ENCODE measurements at regions not wholly inside any gene's neighbourhood (a gene's known extent, or its start where the extent isn't known, plus 50 kb on each side); places are given as distances from the start of the nearest gene placed in this dataset.

GRCh38 chr2:160909781-160910242, 250.4 kb upstream of the TANK start:
- DNase-seq, result no peak
- WGBS, 5 donors, result 72 to 85% (median 80%) methylated on average over 3 of the region's 3 CpGs
- H3K36me3 ChIP-seq, result no peaks in the 10 kb centered on the region
- peak overlapping the region in 1 of 8 donors; percentile 6 for H3K27ac ChIP-seq
- no peaks in the 10 kb centered on the region for H3K9me3 ChIP-seq
- H3K4me3 ChIP-seq, result no peak overlapping the region
- intact Hi-C loops (cut with DNase I; ENCODE audit: low total_unique reads), result no loop called here
- no peaks in the 10 kb centered on the region for H3K4me1 ChIP-seq
- no peak for TF ChIP-seq POLR2AphosphoS5 (IDR thresholded peaks at IDR 0.05)
- no peak for TF ChIP-seq CTCF (IDR thresholded peaks at IDR 0.05 in 8 of 11, conservative IDR thresholded peaks at IDR 0.05 in 3 of 11)
- TF ChIP-seq POLR2A (IDR thresholded peaks at IDR 0.05), result no peak
- no peaks in the 10 kb centered on the region for H3K27me3 ChIP-seq (replicated peaks in 1 of 7)

GRCh38 chr2:160910681-160911080, 249.5 kb upstream of the TANK start:
- Histone ChIP-seq H3K36me3 (no peaks in the 10 kb centered on the region), H3K9me3 (no peaks in the 10 kb centered on the region), H3K4me3 (no peak overlapping the region), H3K27me3 (replicated peaks in 1 of 7) (no peaks in the 10 kb centered on the region), H3K4me1 (no peaks in the 10 kb centered on the region), H3K27ac (no peak overlapping the region)
- no peak for TF ChIP-seq CTCF (IDR thresholded peaks at IDR 0.05 in 8 of 11, conservative IDR thresholded peaks at IDR 0.05 in 3 of 11)
- no peak for TF ChIP-seq POLR2AphosphoS5 (IDR thresholded peaks at IDR 0.05)
- no peak for TF ChIP-seq POLR2A (IDR thresholded peaks at IDR 0.05)
- DNase-seq, result no peak
- 73 to 87% (median 79%) methylated on average over 2 of the region's 2 CpGs for WGBS, 5 donors
- intact Hi-C loops (cut with DNase I; ENCODE audit: low total_unique reads), result no loop called here

- intact Hi-C loops (cut with DNase I; ENCODE audit: low total_unique reads), result no loop called here
These were observed 249.0 kb upstream of the TANK start for GRCh38 chr2:160911258-160911657.

GRCh38 chr2:160912276-160912675, 248.0 kb upstream of the TANK start:
- DNase-seq, result no peak
- no peak for TF ChIP-seq POLR2AphosphoS5 (IDR thresholded peaks at IDR 0.05)
- WGBS, 5 donors, result 71 to 87% (median 75%) methylated on average over 2 of the region's 2 CpGs
- Histone ChIP-seq H3K27me3 (replicated peaks in 1 of 7) (no peaks in the 10 kb centered on the region), H3K4me1 (no peaks in the 10 kb centered on the region), H3K27ac (no peak overlapping the region), H3K9me3 (no peaks in the 10 kb centered on the region), H3K36me3 (no peaks in the 10 kb centered on the region), H3K4me3 (no peak overlapping the region)
- intact Hi-C loops (cut with DNase I; ENCODE audit: low total_unique reads), result no loop called here

More at GRCh38 chr2:160911258-160911657, 249.0 kb upstream of the TANK start:
- Histone ChIP-seq H3K4me1 (no peaks in the 10 kb centered on the region), H3K36me3 (no peaks in the 10 kb centered on the region), H3K9me3 (no peaks in the 10 kb centered on the region), H3K27me3 (replicated peaks in 1 of 7) (no peaks in the 10 kb centered on the region), H3K4me3 (no peak overlapping the region), H3K27ac (no peak overlapping the region)
- TF ChIP-seq CTCF (IDR thresholded peaks at IDR 0.05 in 8 of 11, conservative IDR thresholded peaks at IDR 0.05 in 3 of 11), result no peak
- TF ChIP-seq POLR2AphosphoS5 (IDR thresholded peaks at IDR 0.05), result no peak
- TF ChIP-seq POLR2A (IDR thresholded peaks at IDR 0.05), result no peak
- no peak for DNase-seq
- 88 to 95% (median 90%) methylated on average over 1 of the region's 1 CpG for WGBS, 5 donors

GRCh38 chr2:160913323-160913722, 246.9 kb upstream of the TANK start:
- Histone ChIP-seq H3K27ac (no peak overlapping the region), H3K27me3 (replicated peaks in 1 of 7) (no peaks in the 10 kb centered on the region), H3K4me3 (no peak overlapping the region), H3K4me1 (no peaks in the 10 kb centered on the region), H3K36me3 (no peaks in the 10 kb centered on the region), H3K9me3 (no peaks in the 10 kb centered on the region)
- no peak for TF ChIP-seq CTCF (IDR thresholded peaks at IDR 0.05 in 8 of 11, conservative IDR thresholded peaks at IDR 0.05 in 3 of 11)
- TF ChIP-seq POLR2A (IDR thresholded peaks at IDR 0.05), result no peak
- TF ChIP-seq POLR2AphosphoS5 (IDR thresholded peaks at IDR 0.05), result no peak
- intact Hi-C loops (cut with DNase I; ENCODE audit: low total_unique reads), result no loop called here
- WGBS, 5 donors, result 90 to 100% (median 97%) methylated on average over 1 of the region's 1 CpG
- no peak for DNase-seq
